Mucosa of descending colon (tissue), 3 donors: ENCODE measurements at regions not wholly inside any gene's neighbourhood (a gene's known extent, or its start where the extent isn't known, plus 50 kb on each side); places are given as distances from the start of the nearest gene placed in this dataset.

Source experiments
- ATAC-seq: fragments of 200-7000 bp; cut with Tn5 transposase; one replicate; pipeline ENCODE4 v1.9.1; 2020; ENCODE audit warnings: mild to moderate bottlenecking, moderate library complexity
- DNase-seq, 3 donors: peaks; one replicate each; pipeline ENCODE4 v3.0.0-alpha.2; 2020
- H3K36me3 ChIP-seq: fragments of 200-600 bp; one replicate; pipeline ENCODE4 v1.8.0; 2021; ENCODE audit warnings: low read depth, mild to moderate bottlenecking
- H3K4me1 ChIP-seq: fragments of 200-600 bp; one replicate; pipeline ENCODE4 v1.8.0; 2021; ENCODE audit warnings: low read depth, mild to moderate bottlenecking
- H3K4me3 ChIP-seq: fragments of 200-600 bp; one replicate; pipeline ENCODE4 v1.8.0; 2021; ENCODE audit warnings: mild to moderate bottlenecking
- H3K9me3 ChIP-seq: fragments of 200-600 bp; one replicate; pipeline ENCODE4 v1.8.0; 2021; ENCODE audit warnings: mild to moderate bottlenecking
- CTCF ChIP-seq: fragments of 200-600 bp; IDR thresholded peaks from one replicate; pipeline ENCODE4 v1.8.0; 2022; ENCODE audit warnings: antibody characterized with exemption, mild to moderate bottlenecking
- intact Hi-C, 2 donors: fragments of 100-400 bp; cut with DNase I in 1 of 2; cut with micrococcal nuclease in 1 of 2; formaldehyde crosslinking; loops; one replicate each; pipeline versions ENCODE4 v1.11.0 to v1.11.1; 2022; cut with DNase I, micrococcal nuclease
- donor health status: DM: no; HTN: no; CAD: no; lungs with moderate emphysema.
- donor health status: DM: no; HTN: no; CAD: no.
- donor health status: DM: no; HTN: yes; CAD: no.

- H3K36me3 ChIP-seq = no peaks in the 10 kb centered on the region
- no peak for TF ChIP-seq CTCF
- intact Hi-C loops = loop anchor here in 1 of 2 donors (10.0 kb wide), 1 partner anchor 104 kb away; no protein-coding TSS in a partner anchor
- DNase-seq (peak in 2 of 3 donors; percentile 57 to 65), ATAC-seq (peak; percentile 39)
- no peak overlapping the region for H3K4me3 ChIP-seq
- H3K4me1 ChIP-seq = peaks cover 39% of the 10 kb centered on the region
- no peaks in the 10 kb centered on the region for H3K9me3 ChIP-seq
Measured at GRCh38 chr20:19889011-19889953, 127.9 kb upstream of the NAA20 start.

GRCh38 chr20:19890445-19891051, 126.6 kb upstream of the NAA20 start:
- Histone ChIP-seq H3K4me3 (no peak overlapping the region), H3K9me3 (no peaks in the 10 kb centered on the region), H3K4me1 (peaks cover 31% of the 10 kb centered on the region), H3K36me3 (no peaks in the 10 kb centered on the region)
- intact Hi-C loops = no loop called here
- ATAC-seq (peak; percentile 70), DNase-seq (peak in 1 of 3 donors; percentile 53)
- no peak for TF ChIP-seq CTCF

- no peak for TF ChIP-seq CTCF
- H3K4me3 ChIP-seq = no peak overlapping the region
- ATAC-seq = no peak
Measured at GRCh38 chr20:19893356-19893755, 123.8 kb upstream of the NAA20 start.

GRCh38 chr20:19895761-19896160, 121.4 kb upstream of the NAA20 start:
- no peak for DNase-seq
- intact Hi-C loops = no loop called here
- H3K4me3 ChIP-seq = no peak overlapping the region
- peaks cover 6% of the 10 kb centered on the region for H3K36me3 ChIP-seq
- peaks cover 13% of the 10 kb centered on the region for H3K4me1 ChIP-seq
- ATAC-seq = no peak
- no peaks in the 10 kb centered on the region for H3K9me3 ChIP-seq
- no peak for TF ChIP-seq CTCF

More at GRCh38 chr20:19893356-19893755, 123.8 kb upstream of the NAA20 start:
- H3K36me3 ChIP-seq = peaks cover 6% of the 10 kb centered on the region
- DNase-seq = no peak
- no peaks in the 10 kb centered on the region for H3K9me3 ChIP-seq
- intact Hi-C loops = no loop called here
- H3K4me1 ChIP-seq = peaks cover 30% of the 10 kb centered on the region

- ATAC-seq (no peak), DNase-seq (no peak)
- intact Hi-C loops = no loop called here
- Histone ChIP-seq H3K4me1 (no peaks in the 10 kb centered on the region), H3K4me3 (no peak overlapping the region), H3K9me3 (no peaks in the 10 kb centered on the region), H3K36me3 (peaks cover 6% of the 10 kb centered on the region)
- TF ChIP-seq CTCF = no peak
Measured at GRCh38 chr20:19897891-19898290, 119.3 kb upstream of the NAA20 start.
